ENCODE measurements at regions not wholly inside any gene's neighbourhood (a gene's known extent, or its start where the extent isn't known, plus 50 kb on each side); places are given as distances from the start of the nearest gene placed in this dataset.

GRCh38 chr12:111148005-111148404 is 220.9 kb downstream of the PHETA1 start:
- H3K36me3 Mint-ChIP-seq (ENCODE audit: low read depth) = no peaks in the 10 kb centered on the region
- ATAC-seq = no peak
- no peak for DNase-seq
- H3K4me3 Mint-ChIP-seq = no peak overlapping the region
- H3K9me3 Mint-ChIP-seq (ENCODE audit: insufficient read depth) = no peaks in the 10 kb centered on the region
- no peak overlapping the region for H3K27ac Mint-ChIP-seq
- H3K4me1 Mint-ChIP-seq (ENCODE audit: low read depth) = no peaks in the 10 kb centered on the region
- H3K27me3 Mint-ChIP-seq (ENCODE audit: low read depth) = peaks cover 5% of the 10 kb centered on the region
- ChIA-PET POLR2A (no interaction called here), CTCF (no interaction called here)

GRCh38 chr12:111143271-111143670 is 222.9 kb upstream of the MYL2 start:
- CTCF ChIA-PET = interaction anchor here (1.4 kb wide), 1 partner anchor 129 kb away, joined by 3 read pairs; no protein-coding TSS in a partner anchor
- Mint-ChIP-seq H3K36me3 (ENCODE audit: low read depth) (no peaks in the 10 kb centered on the region), H3K27ac (no peak overlapping the region), H3K27me3 (ENCODE audit: low read depth) (peaks cover 2% of the 10 kb centered on the region), H3K4me1 (ENCODE audit: low read depth) (no peaks in the 10 kb centered on the region), H3K9me3 (ENCODE audit: insufficient read depth) (no peaks in the 10 kb centered on the region), H3K4me3 (no peak overlapping the region)
- POLR2A ChIA-PET = no interaction called here
- no peak for DNase-seq
- ATAC-seq = no peak

- no peak overlapping the region for H3K4me3 Mint-ChIP-seq
- no peaks in the 10 kb centered on the region for H3K4me1 Mint-ChIP-seq (ENCODE audit: low read depth)
- DNase-seq (no peak), ATAC-seq (no peak)
- no peaks in the 10 kb centered on the region for H3K36me3 Mint-ChIP-seq (ENCODE audit: low read depth)
- ChIA-PET CTCF (no interaction called here), POLR2A (no interaction called here)
- no peaks in the 10 kb centered on the region for H3K9me3 Mint-ChIP-seq (ENCODE audit: insufficient read depth)
- H3K27me3 Mint-ChIP-seq (ENCODE audit: low read depth) = peaks cover 2% of the 10 kb centered on the region
- no peak overlapping the region for H3K27ac Mint-ChIP-seq
These were observed 220.8 kb upstream of the MYL2 start for GRCh38 chr12:111141205-111141604.

- DNase-seq (no peak), ATAC-seq (no peak)
- Mint-ChIP-seq H3K27ac (no peak overlapping the region), H3K27me3 (ENCODE audit: low read depth) (peaks cover 5% of the 10 kb centered on the region), H3K4me1 (ENCODE audit: low read depth) (no peaks in the 10 kb centered on the region), H3K36me3 (ENCODE audit: low read depth) (no peaks in the 10 kb centered on the region), H3K4me3 (no peak overlapping the region), H3K9me3 (ENCODE audit: insufficient read depth) (no peaks in the 10 kb centered on the region)
- POLR2A ChIA-PET = no interaction called here
- CTCF ChIA-PET = no interaction called here
These were observed 217.6 kb upstream of the MYL2 start for GRCh38 chr12:111138016-111138415.

GRCh38 chr12:111135293-111135832 is 215.0 kb upstream of the MYL2 start:
- H3K4me1 Mint-ChIP-seq (ENCODE audit: low read depth) = no peaks in the 10 kb centered on the region
- H3K27ac Mint-ChIP-seq = no peak overlapping the region
- no peaks in the 10 kb centered on the region for H3K9me3 Mint-ChIP-seq (ENCODE audit: insufficient read depth)
- H3K36me3 Mint-ChIP-seq (ENCODE audit: low read depth) = no peaks in the 10 kb centered on the region
- ChIA-PET CTCF (no interaction called here), POLR2A (no interaction called here)
- H3K4me3 Mint-ChIP-seq = no peak overlapping the region
- no peak for DNase-seq
- peaks cover 4% of the 10 kb centered on the region for H3K27me3 Mint-ChIP-seq (ENCODE audit: low read depth)
- ATAC-seq = no peak

GRCh38 chr12:111130336-111130735 is 210.0 kb upstream of the MYL2 start:
- Mint-ChIP-seq H3K36me3 (ENCODE audit: low read depth) (no peaks in the 10 kb centered on the region), H3K27me3 (ENCODE audit: low read depth) (peaks cover 4% of the 10 kb centered on the region), H3K4me3 (no peak overlapping the region), H3K9me3 (ENCODE audit: insufficient read depth) (no peaks in the 10 kb centered on the region), H3K4me1 (ENCODE audit: low read depth) (no peaks in the 10 kb centered on the region), H3K27ac (no peak overlapping the region)
- CTCF ChIA-PET = no interaction called here
- POLR2A ChIA-PET = no interaction called here
- ATAC-seq (no peak), DNase-seq (no peak)

- ChIA-PET CTCF (interaction anchor here (0.9 kb wide), 1 partner anchor 142 kb away, joined by 3 read pairs; no protein-coding TSS in a partner anchor), POLR2A (no interaction called here)
- H3K9me3 Mint-ChIP-seq (ENCODE audit: insufficient read depth) = no peaks in the 10 kb centered on the region
- no peak for DNase-seq
- H3K4me1 Mint-ChIP-seq (ENCODE audit: low read depth) = no peaks in the 10 kb centered on the region
- no peak overlapping the region for H3K4me3 Mint-ChIP-seq
- peaks cover 4% of the 10 kb centered on the region for H3K27me3 Mint-ChIP-seq (ENCODE audit: low read depth)
- no peak for ATAC-seq
- no peaks in the 10 kb centered on the region for H3K36me3 Mint-ChIP-seq (ENCODE audit: low read depth)
- H3K27ac Mint-ChIP-seq = no peak overlapping the region
These were observed 208.9 kb upstream of the MYL2 start for GRCh38 chr12:111129149-111129767.

- ATAC-seq = no peak
- no peak for DNase-seq
- H3K4me3 Mint-ChIP-seq = no peak overlapping the region
- ChIA-PET CTCF (no interaction called here), POLR2A (no interaction called here)
- no peaks in the 10 kb centered on the region for H3K4me1 Mint-ChIP-seq (ENCODE audit: low read depth)
- H3K9me3 Mint-ChIP-seq (ENCODE audit: insufficient read depth) = no peaks in the 10 kb centered on the region
- H3K36me3 Mint-ChIP-seq (ENCODE audit: low read depth) = no peaks in the 10 kb centered on the region
- H3K27me3 Mint-ChIP-seq (ENCODE audit: low read depth) = peaks cover 2% of the 10 kb centered on the region
- H3K27ac Mint-ChIP-seq = no peak overlapping the region
These were observed 206.0 kb upstream of the MYL2 start for GRCh38 chr12:111126331-111126730.

- ChIA-PET POLR2A (no interaction called here), CTCF (no interaction called here)
- Mint-ChIP-seq H3K36me3 (ENCODE audit: low read depth) (no peaks in the 10 kb centered on the region), H3K9me3 (ENCODE audit: insufficient read depth) (no peaks in the 10 kb centered on the region), H3K4me1 (ENCODE audit: low read depth) (no peaks in the 10 kb centered on the region), H3K4me3 (no peak overlapping the region), H3K27me3 (ENCODE audit: low read depth) (peaks cover 2% of the 10 kb centered on the region), H3K27ac (no peak overlapping the region)
- ATAC-seq (no peak), DNase-seq (no peak)
These were observed 203.8 kb upstream of the MYL2 start for GRCh38 chr12:111124183-111124582.

GRCh38 chr12:111123390-111123789 is 203.0 kb upstream of the MYL2 start:
- peaks cover 3% of the 10 kb centered on the region for H3K27me3 Mint-ChIP-seq (ENCODE audit: low read depth)
- DNase-seq (no peak), ATAC-seq (no peak)
- POLR2A ChIA-PET = no interaction called here
- no peak overlapping the region for H3K4me3 Mint-ChIP-seq
- no peak overlapping the region for H3K27ac Mint-ChIP-seq
- H3K4me1 Mint-ChIP-seq (ENCODE audit: low read depth) = no peaks in the 10 kb centered on the region
- no peaks in the 10 kb centered on the region for H3K36me3 Mint-ChIP-seq (ENCODE audit: low read depth)
- no peaks in the 10 kb centered on the region for H3K9me3 Mint-ChIP-seq (ENCODE audit: insufficient read depth)
- CTCF ChIA-PET = interaction anchor here (0.8 kb wide), 1 partner anchor 10 kb away, joined by 3 read pairs; no protein-coding TSS in a partner anchor

GRCh38 chr12:111122458-111122878 is 202.1 kb upstream of the MYL2 start:
- H3K27me3 Mint-ChIP-seq (ENCODE audit: low read depth) = peaks cover 4% of the 10 kb centered on the region
- H3K36me3 Mint-ChIP-seq (ENCODE audit: low read depth) = no peaks in the 10 kb centered on the region
- no peak overlapping the region for H3K4me3 Mint-ChIP-seq
- H3K9me3 Mint-ChIP-seq (ENCODE audit: insufficient read depth) = no peaks in the 10 kb centered on the region
- no peak for DNase-seq
- POLR2A ChIA-PET = no interaction called here
- no peaks in the 10 kb centered on the region for H3K4me1 Mint-ChIP-seq (ENCODE audit: low read depth)
- CTCF ChIA-PET = no interaction called here
- no peak overlapping the region for H3K27ac Mint-ChIP-seq
- ATAC-seq = no peak

- Mint-ChIP-seq H3K9me3 (ENCODE audit: insufficient read depth) (no peaks in the 10 kb centered on the region), H3K27me3 (ENCODE audit: low read depth) (peaks cover 4% of the 10 kb centered on the region), H3K4me1 (ENCODE audit: low read depth) (no peaks in the 10 kb centered on the region), H3K36me3 (ENCODE audit: low read depth) (no peaks in the 10 kb centered on the region), H3K27ac (no peak overlapping the region), H3K4me3 (no peak overlapping the region)
- ATAC-seq (no peak), DNase-seq (no peak)
- ChIA-PET POLR2A (no interaction called here), CTCF (no interaction called here)
These were observed 201.5 kb upstream of the MYL2 start for GRCh38 chr12:111121840-111122239.

- H3K4me3 Mint-ChIP-seq = no peak overlapping the region
- no peak for ATAC-seq
These were observed 200.2 kb upstream of the MYL2 start for GRCh38 chr12:111120578-111120977.

More at GRCh38 chr12:111120578-111120977, 200.2 kb upstream of the MYL2 start:
- H3K36me3 Mint-ChIP-seq (ENCODE audit: low read depth) = no peaks in the 10 kb centered on the region
- H3K4me1 Mint-ChIP-seq (ENCODE audit: low read depth) = no peaks in the 10 kb centered on the region
- ChIA-PET CTCF (no interaction called here), POLR2A (no interaction called here)
- no peaks in the 10 kb centered on the region for H3K9me3 Mint-ChIP-seq (ENCODE audit: insufficient read depth)
- no peak for DNase-seq
- no peak overlapping the region for H3K27ac Mint-ChIP-seq
- H3K27me3 Mint-ChIP-seq (ENCODE audit: low read depth) = peaks cover 8% of the 10 kb centered on the region
